ENCODE measurements at regions not wholly inside any gene's neighbourhood (a gene's known extent, or its start where the extent isn't known, plus 50 kb on each side); places are given as distances from the start of the nearest gene placed in this dataset.

- no peaks in the 10 kb centered on the region for H3K9me3 ChIP-seq (ENCODE audit: control insufficient read depth in 1 of 2, low read length in 2 of 2)
- peak overlapping the region; percentile 68 for H3K27ac ChIP-seq (ENCODE audit: low read depth, low read length)
- ChIA-PET POLR2A (ENCODE audit: partially characterized antibody) (interaction anchor here (0.7 to 4.3 kb wide), 8 partner anchors 14 to 1899 kb away, joined by 3 to 36 read pairs (median 6); no protein-coding TSS in a partner anchor), CTCF (ENCODE audit: partially characterized antibody) (interaction anchor here (0.8 to 9.5 kb wide), 17 partner anchors 9 to 218 kb away, joined by 3 to 223 read pairs (median 7); no protein-coding TSS in a partner anchor)
- H3K4me1 Mint-ChIP-seq = peaks cover 9 to 24% (median 18%) of the 10 kb centered on the region in 4 donors
- peak overlapping the region; percentile 76 to 86 (median 80) for H3K4me3 Mint-ChIP-seq
- H3K9me3 Mint-ChIP-seq = peaks cover 0 to 3% (median 0%) of the 10 kb centered on the region in 8 donors
- H3K4me3 ChIP-seq (ENCODE audit: low read length in 2 of 2) = peak overlapping the region; percentile 9 to 70
- H3K27ac Mint-ChIP-seq = peak overlapping the region in 5 of 7 donors; percentile 59 to 91 (median 77)
- peaks cover 22% of the 10 kb centered on the region for H3K4me1 ChIP-seq (ENCODE audit: insufficient read depth, low read length)
- intact Hi-C loops (cut with micrococcal nuclease) = loop anchor here (2.0 to 5.0 kb wide), 3 partner anchors 84 to 1257 kb away; partner anchors contain the start of genes MGMT and MKI67
- H3K36me3 ChIP-seq (ENCODE audit: insufficient read depth, low read length) = no peaks in the 10 kb centered on the region
- peaks cover 0 to 4% of the 10 kb centered on the region in 2 donors for H3K36me3 Mint-ChIP-seq
- peak; percentile 67 to 78 (median 71) for DNase-seq
- no peaks in the 10 kb centered on the region for H3K27me3 Mint-ChIP-seq
- no peaks in the 10 kb centered on the region for H3K27me3 ChIP-seq (ENCODE audit: insufficient read depth, low read length)
Measured at GRCh38 chr10:128210215-128211063, 84.2 kb upstream of the MKI67 start.

- Histone ChIP-seq H3K36me3 (ENCODE audit: insufficient read depth, low read length) (no peaks in the 10 kb centered on the region), H3K27me3 (ENCODE audit: insufficient read depth, low read length) (no peaks in the 10 kb centered on the region), H3K4me3 (ENCODE audit: low read length in 2 of 2) (peak overlapping the region in 1 of 2 donors; percentile 70), H3K27ac (ENCODE audit: low read depth, low read length) (peak overlapping the region; percentile 68), H3K4me1 (ENCODE audit: insufficient read depth, low read length) (peaks cover 22% of the 10 kb centered on the region), H3K9me3 (ENCODE audit: control insufficient read depth in 1 of 2, low read length in 2 of 2) (no peaks in the 10 kb centered on the region)
- DNase-seq = peak in 2 of 5 donors; percentile 17
- peaks cover 0 to 4% of the 10 kb centered on the region in 2 donors for H3K36me3 Mint-ChIP-seq
- H3K9me3 Mint-ChIP-seq = peaks cover 0 to 3% (median 0%) of the 10 kb centered on the region in 8 donors
- no peaks in the 10 kb centered on the region for H3K27me3 Mint-ChIP-seq
- ChIA-PET POLR2A (ENCODE audit: partially characterized antibody) (interaction anchor here (1.7 to 4.3 kb wide), 4 partner anchors 24 to 1899 kb away, joined by 5 to 36 read pairs (median 21); no protein-coding TSS in a partner anchor), CTCF (ENCODE audit: partially characterized antibody) (interaction anchor here (0.9 to 9.5 kb wide), 22 partner anchors 9 to 1916 kb away, joined by 3 to 223 read pairs (median 6); no protein-coding TSS in a partner anchor)
- peaks cover 9 to 24% (median 18%) of the 10 kb centered on the region in 4 donors for H3K4me1 Mint-ChIP-seq
- peak overlapping the region; percentile 85 to 96 (median 90) for H3K4me3 Mint-ChIP-seq
- H3K27ac Mint-ChIP-seq = peak overlapping the region in 3 of 7 donors; percentile 65 to 94 (median 89)
- intact Hi-C loops (cut with micrococcal nuclease) = loop anchor here (2.0 to 5.0 kb wide), 3 partner anchors 84 to 1256 kb away; partner anchors contain the start of genes MGMT and MKI67
Measured at GRCh38 chr10:128211064-128211504, 84.9 kb upstream of the MKI67 start.

- Histone ChIP-seq H3K36me3 (ENCODE audit: insufficient read depth, low read length) (no peaks in the 10 kb centered on the region), H3K4me3 (ENCODE audit: low read length in 2 of 2) (peak overlapping the region in 1 of 2 donors; percentile 43), H3K27me3 (ENCODE audit: insufficient read depth, low read length) (no peaks in the 10 kb centered on the region), H3K9me3 (ENCODE audit: control insufficient read depth in 1 of 2, low read length in 2 of 2) (no peaks in the 10 kb centered on the region), H3K27ac (ENCODE audit: low read depth, low read length) (no peak overlapping the region), H3K4me1 (ENCODE audit: insufficient read depth, low read length) (peaks cover 22% of the 10 kb centered on the region)
- DNase-seq = peak; percentile 78 to 85 (median 80)
- POLR2A ChIA-PET (ENCODE audit: partially characterized antibody) = interaction anchor here (0.5 to 4.3 kb wide), 6 partner anchors 25 to 1898 kb away, joined by 3 to 36 read pairs (median 8); no protein-coding TSS in a partner anchor
- CTCF ChIA-PET (ENCODE audit: partially characterized antibody) = interaction anchor here (0.7 to 9.5 kb wide), 29 partner anchors 10 to 1915 kb away, joined by 3 to 223 read pairs (median 5); no protein-coding TSS in a partner anchor
- Mint-ChIP-seq H3K27ac (peak overlapping the region; percentile 89 to 95 (median 93)), H3K36me3 (peaks cover 0 to 4% of the 10 kb centered on the region in 2 donors), H3K4me3 (peak overlapping the region; percentile 85 to 96 (median 90)), H3K27me3 (no peaks in the 10 kb centered on the region), H3K4me1 (peaks cover 9 to 24% (median 18%) of the 10 kb centered on the region in 4 donors), H3K9me3 (peaks cover 0 to 3% (median 0%) of the 10 kb centered on the region in 8 donors)
- intact Hi-C loops (cut with micrococcal nuclease) = loop anchor here (1.0 to 5.0 kb wide), 6 partner anchors 34 to 1917 kb away; partner anchors contain the start of genes MGMT and MKI67
Measured at GRCh38 chr10:128211953-128212727, 85.9 kb upstream of the MKI67 start.

GRCh38 chr10:128213156-128213555, 86.9 kb upstream of the MKI67 start:
- H3K36me3 Mint-ChIP-seq = peaks cover 0 to 4% of the 10 kb centered on the region in 2 donors
- H3K4me3 Mint-ChIP-seq = peak overlapping the region in 2 of 8 donors; percentile 9 to 11

GRCh38 chr10:128215733-128216132, 89.5 kb upstream of the MKI67 start:
- ChIA-PET POLR2A (ENCODE audit: partially characterized antibody) (no interaction called here), CTCF (ENCODE audit: partially characterized antibody) (interaction anchor here (1.8 to 9.5 kb wide), 2 partner anchors 34 to 41 kb away, joined by 6 to 169 read pairs; no protein-coding TSS in a partner anchor)
- Histone ChIP-seq H3K36me3 (ENCODE audit: insufficient read depth, low read length) (no peaks in the 10 kb centered on the region), H3K4me3 (ENCODE audit: low read length in 2 of 2) (no peak overlapping the region), H3K27ac (ENCODE audit: low read depth, low read length) (no peak overlapping the region), H3K4me1 (ENCODE audit: insufficient read depth, low read length) (peaks cover 17% of the 10 kb centered on the region), H3K9me3 (ENCODE audit: control insufficient read depth in 1 of 2, low read length in 2 of 2) (no peaks in the 10 kb centered on the region), H3K27me3 (ENCODE audit: insufficient read depth, low read length) (no peaks in the 10 kb centered on the region)
- no peak for DNase-seq
- H3K36me3 Mint-ChIP-seq = peaks cover 0 to 4% of the 10 kb centered on the region in 2 donors
- H3K4me3 Mint-ChIP-seq = peak overlapping the region in 1 of 8 donors; percentile 27
- peaks cover 4 to 17% (median 8%) of the 10 kb centered on the region in 4 donors for H3K4me1 Mint-ChIP-seq
- intact Hi-C loops (cut with micrococcal nuclease) = no loop called here
- no peak overlapping the region for H3K27ac Mint-ChIP-seq
- peaks cover 0 to 3% (median 0%) of the 10 kb centered on the region in 8 donors for H3K9me3 Mint-ChIP-seq
- H3K27me3 Mint-ChIP-seq = peaks cover 0 to 2% of the 10 kb centered on the region in 2 donors

More at GRCh38 chr10:128213156-128213555, 86.9 kb upstream of the MKI67 start:
- DNase-seq = no peak
- H3K27me3 ChIP-seq (ENCODE audit: insufficient read depth, low read length) = no peaks in the 10 kb centered on the region
- H3K4me3 ChIP-seq (ENCODE audit: low read length in 2 of 2) = no peak overlapping the region
- Mint-ChIP-seq H3K27me3 (no peaks in the 10 kb centered on the region), H3K9me3 (peaks cover 0 to 3% (median 0%) of the 10 kb centered on the region in 8 donors), H3K27ac (no peak overlapping the region), H3K4me1 (peaks cover 9 to 24% (median 18%) of the 10 kb centered on the region in 4 donors)
- intact Hi-C loops (cut with micrococcal nuclease) = loop anchor here (2.0 to 5.0 kb wide), 4 partner anchors 62 to 1916 kb away; partner anchors contain the start of gene MGMT
- no peaks in the 10 kb centered on the region for H3K9me3 ChIP-seq (ENCODE audit: control insufficient read depth in 1 of 2, low read length in 2 of 2)
- ChIA-PET CTCF (ENCODE audit: partially characterized antibody) (interaction anchor here (1.2 to 9.5 kb wide), 9 partner anchors 9 to 177 kb away, joined by 5 to 223 read pairs (median 13); no protein-coding TSS in a partner anchor), POLR2A (ENCODE audit: partially characterized antibody) (interaction anchor here (2.8 to 4.3 kb wide), 3 partner anchors 26 to 35 kb away, joined by 10 to 36 read pairs (median 32); no protein-coding TSS in a partner anchor)
- peaks cover 22% of the 10 kb centered on the region for H3K4me1 ChIP-seq (ENCODE audit: insufficient read depth, low read length)
- H3K27ac ChIP-seq (ENCODE audit: low read depth, low read length) = no peak overlapping the region
- H3K36me3 ChIP-seq (ENCODE audit: insufficient read depth, low read length) = no peaks in the 10 kb centered on the region

- Histone ChIP-seq H3K9me3 (ENCODE audit: control insufficient read depth in 1 of 2, low read length in 2 of 2) (no peaks in the 10 kb centered on the region), H3K27ac (ENCODE audit: low read depth, low read length) (no peak overlapping the region), H3K27me3 (ENCODE audit: insufficient read depth, low read length) (no peaks in the 10 kb centered on the region), H3K4me3 (ENCODE audit: low read length in 2 of 2) (no peak overlapping the region), H3K36me3 (ENCODE audit: insufficient read depth, low read length) (no peaks in the 10 kb centered on the region), H3K4me1 (ENCODE audit: insufficient read depth, low read length) (peaks cover 6% of the 10 kb centered on the region)
- no peak for DNase-seq
- H3K27me3 Mint-ChIP-seq = peaks cover 3 to 6% of the 10 kb centered on the region in 2 donors
- H3K9me3 Mint-ChIP-seq = no peaks in the 10 kb centered on the region
- intact Hi-C loops (cut with micrococcal nuclease) = no loop called here
- H3K36me3 Mint-ChIP-seq = no peaks in the 10 kb centered on the region
- POLR2A ChIA-PET (ENCODE audit: partially characterized antibody) = no interaction called here
- peaks cover 6 to 20% (median 12%) of the 10 kb centered on the region in 4 donors for H3K4me1 Mint-ChIP-seq
- CTCF ChIA-PET (ENCODE audit: partially characterized antibody) = no interaction called here
- H3K27ac Mint-ChIP-seq = no peak overlapping the region
- H3K4me3 Mint-ChIP-seq = no peak overlapping the region
Measured at GRCh38 chr10:128217136-128217535, 90.9 kb upstream of the MKI67 start.

Measured in CD4-positive, alpha-beta memory T cell (primary cell).